CD4-positive, alpha-beta T cell treated with Interleukin-6 at 100 ng/mL for 8 hours (primary cell): ENCODE measurements at regions not wholly inside any gene's neighbourhood (a gene's known extent, or its start where the extent isn't known, plus 50 kb on each side); places are given as distances from the start of the nearest gene placed in this dataset.
"Not testable (repeated sequence)": the region's sequence is repeated elsewhere in the genome, so short reads cannot be mapped to it uniquely, and the experiment has no call there.

Experiments
- DNase-seq: peaks from one replicate; pipeline ENCODE4 v3.0.0-alpha.2; 2020; ENCODE audit warnings: mixed read lengths, low spot score

GRCh38 chr1:196088541-196088940 is 519.7 kb downstream of the KCNT2 start:
- DNase-seq, result no peak

- no peak for DNase-seq
These were observed 529.5 kb downstream of the KCNT2 start for GRCh38 chr1:196078691-196079090.

DNA sequence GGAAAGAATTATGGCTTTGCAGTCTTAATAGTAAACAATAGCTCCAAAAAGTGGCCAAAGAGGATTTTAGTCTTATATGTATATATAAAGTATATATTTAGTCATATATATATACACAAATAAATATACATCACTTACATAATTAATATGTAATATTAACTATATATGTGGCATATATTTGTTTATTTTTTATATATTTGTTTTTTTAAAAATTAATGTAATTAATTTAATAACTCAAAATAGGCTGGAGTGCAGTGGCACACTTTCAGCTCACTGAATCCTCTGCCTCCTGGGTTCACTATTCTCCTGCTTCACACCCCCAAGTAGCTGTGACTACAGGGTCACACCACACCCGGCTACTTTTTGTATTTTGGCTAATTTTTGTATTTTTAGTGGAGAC is 532.6 kb downstream of the KCNT2 start:
- DNase-seq, result no peak

GRCh38 chr1:196074182-196074581 is 534.1 kb downstream of the KCNT2 start:
- no peak for DNase-seq

DNA sequence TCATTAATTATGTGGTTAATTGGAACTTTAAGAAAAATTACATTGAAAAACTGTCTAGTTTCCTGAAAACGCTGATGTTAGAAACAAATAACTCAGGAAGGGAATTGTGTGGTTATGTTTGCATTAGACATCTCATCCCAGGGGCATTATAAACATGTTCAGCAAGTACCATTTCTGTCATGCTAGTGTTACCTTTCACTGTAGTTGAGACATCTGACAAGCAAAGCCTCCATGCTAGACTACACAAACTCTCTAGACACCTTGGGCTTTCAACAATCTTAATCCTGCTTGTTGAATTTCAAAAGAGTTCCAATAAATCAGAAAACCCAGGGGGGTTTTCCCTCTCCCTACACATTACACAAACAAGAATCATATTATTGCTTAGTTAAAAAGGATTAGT is 536.8 kb downstream of the KCNT2 start:
- DNase-seq, result no peak

DNA sequence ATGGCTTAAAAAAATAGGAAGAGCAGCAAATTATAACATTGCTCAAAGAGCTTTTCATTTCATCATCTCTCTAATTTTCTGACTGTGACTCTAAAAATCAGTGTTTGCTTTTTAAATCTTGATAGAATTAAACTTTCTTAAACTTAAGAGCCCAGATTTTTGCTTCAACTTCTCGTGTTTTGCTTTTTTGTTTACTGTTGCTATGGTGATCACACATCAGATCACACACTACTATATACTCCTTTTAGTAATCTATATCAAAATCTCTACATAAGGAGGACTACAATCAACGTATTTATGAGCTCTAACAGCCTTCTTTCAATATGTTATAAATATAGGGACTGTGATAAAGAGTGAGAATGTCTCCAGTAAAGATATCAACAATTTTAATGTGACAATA is 537.3 kb downstream of the KCNT2 start:
- no peak for DNase-seq

- DNase-seq, result no peak
These were observed 544.3 kb downstream of the KCNT2 start for GRCh38 chr1:196063952-196064351.

DNA sequence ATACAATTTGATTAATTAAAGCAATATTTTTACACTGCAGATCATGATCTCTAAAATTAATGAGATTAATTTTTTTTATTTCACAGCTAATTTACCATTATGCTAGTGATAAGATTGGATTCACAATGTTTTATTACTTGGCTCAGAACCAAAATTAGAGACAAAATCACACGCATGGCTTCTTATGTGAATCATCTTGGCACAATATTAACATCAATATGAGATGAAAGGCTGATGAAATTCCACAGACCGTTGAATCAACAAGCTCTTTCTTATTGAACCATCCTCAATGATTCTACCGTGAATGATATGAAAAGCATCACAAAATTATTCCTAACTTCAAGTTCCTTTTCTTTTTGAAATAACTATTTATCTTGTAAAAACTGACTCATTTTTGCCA is 544.9 kb downstream of the KCNT2 start:
- DNase-seq, result no peak

GRCh38 chr1:196060539-196060938 is 547.7 kb downstream of the KCNT2 start:
- DNase-seq, result no peak

- DNase-seq, result no peak
These were observed 549.0 kb downstream of the KCNT2 start for GRCh38 chr1:196059210-196059609.

- DNase-seq, result no peak
These were observed 551.3 kb downstream of the KCNT2 start for GRCh38 chr1:196056966-196057365.

DNA sequence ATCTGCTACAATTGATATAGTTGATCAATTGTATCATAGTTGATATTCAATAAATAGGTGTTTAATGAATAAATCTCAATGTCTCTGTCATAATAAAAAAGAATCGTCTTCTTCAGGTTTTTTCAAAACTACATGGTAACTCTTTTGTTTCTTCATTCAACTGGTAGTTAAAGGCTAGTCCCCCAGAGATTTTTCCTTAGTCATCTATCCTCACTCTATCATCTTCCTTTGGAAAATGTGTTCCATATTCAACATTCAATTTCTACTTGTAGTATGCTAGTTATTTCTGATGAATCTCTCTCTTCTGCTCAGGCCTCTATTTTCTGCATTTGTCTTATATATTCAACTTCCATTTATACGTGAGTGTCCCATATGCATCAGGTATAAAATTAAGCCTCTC is 558.8 kb downstream of the KCNT2 start:
- no peak for DNase-seq

- DNase-seq, result no peak
These were observed 565.0 kb downstream of the KCNT2 start for GRCh38 chr1:196043268-196043667.

GRCh38 chr1:196034080-196034706 is 574.0 kb downstream of the KCNT2 start:
- DNase-seq, result no peak

GRCh38 chr1:196031387-196031786 is 576.9 kb downstream of the KCNT2 start:
- not testable (repeated sequence) for DNase-seq

DNA sequence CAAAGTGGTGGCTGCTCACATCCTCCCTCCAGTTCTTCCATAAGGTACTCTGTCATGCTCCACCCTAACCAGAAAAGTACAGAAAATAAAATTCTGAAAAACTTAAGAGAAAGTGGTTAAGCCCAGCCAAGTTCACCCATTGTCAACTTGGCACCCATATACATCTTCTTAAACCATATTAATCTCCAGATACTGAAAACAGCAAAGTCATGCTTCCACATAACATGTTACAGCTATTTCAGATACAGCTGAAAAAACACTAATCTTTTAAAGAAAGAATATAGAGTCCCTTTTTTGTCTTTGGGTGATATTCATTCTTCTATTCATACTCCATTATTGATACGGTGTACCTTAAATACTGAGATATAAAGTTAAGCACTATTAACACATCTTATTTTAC is 577.8 kb downstream of the KCNT2 start:
- no peak for DNase-seq

DNA sequence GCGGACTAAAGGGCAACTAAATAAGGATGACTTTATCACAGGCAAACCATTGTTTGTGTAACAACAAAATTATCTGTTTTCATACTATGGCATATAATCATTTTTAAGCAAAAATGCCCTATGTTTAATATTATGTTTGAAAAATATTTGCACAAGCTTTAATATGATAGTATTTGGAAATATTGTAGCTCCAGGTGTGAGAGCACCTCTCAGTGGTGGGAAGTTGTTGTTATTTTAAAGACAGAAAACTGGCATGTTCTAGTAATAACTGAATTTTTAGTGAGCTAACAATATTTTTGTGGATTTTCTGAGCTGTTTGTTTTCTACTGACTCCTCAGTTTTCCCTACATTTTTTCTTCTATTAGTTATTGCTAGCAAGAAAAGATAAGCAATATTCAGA is 578.8 kb downstream of the KCNT2 start:
- DNase-seq, result no peak

- DNase-seq, result no peak
These were observed 581.1 kb downstream of the KCNT2 start for GRCh38 chr1:196027127-196027526.

DNA sequence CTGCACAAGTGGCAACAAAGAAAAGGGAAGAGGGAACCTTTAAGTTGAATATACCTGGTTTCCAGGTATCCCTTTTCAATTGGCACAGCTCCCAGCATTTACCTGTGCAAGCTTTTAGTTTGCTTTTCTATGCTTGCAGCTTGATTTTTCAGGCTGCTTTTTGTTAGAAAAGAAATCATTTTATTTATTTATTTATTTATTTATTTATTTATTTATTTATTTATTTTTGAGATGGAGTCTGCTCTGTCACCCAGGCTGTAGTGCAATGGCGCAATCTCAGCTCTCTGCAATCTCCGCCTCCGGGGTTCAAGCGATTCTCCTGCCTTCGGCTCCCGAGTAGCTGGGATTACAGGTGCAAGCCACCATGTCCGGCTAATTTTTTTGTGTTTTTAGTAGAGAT is 587.1 kb downstream of the KCNT2 start:
- DNase-seq, result not testable (repeated sequence)

DNA sequence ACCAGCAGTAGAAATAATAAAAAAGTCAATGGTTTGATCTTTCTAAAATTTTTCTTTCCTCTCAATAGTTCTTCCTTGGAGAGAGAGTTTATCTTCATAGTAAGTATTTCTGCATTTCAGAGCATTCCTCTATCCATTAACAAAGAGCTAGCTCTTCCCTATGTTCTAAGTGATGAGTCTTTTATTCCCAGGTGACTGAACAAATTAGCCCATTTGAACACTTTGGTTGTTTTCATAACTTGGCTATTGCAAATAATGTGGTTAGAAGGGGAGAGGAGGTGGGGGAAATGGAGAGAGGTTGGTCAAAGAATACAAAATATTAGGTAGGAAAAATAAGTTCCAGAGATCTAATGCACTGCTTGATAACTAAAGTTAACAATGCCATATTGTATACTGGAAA is 598.9 kb downstream of the KCNT2 start:
- DNase-seq, result no peak

DNA sequence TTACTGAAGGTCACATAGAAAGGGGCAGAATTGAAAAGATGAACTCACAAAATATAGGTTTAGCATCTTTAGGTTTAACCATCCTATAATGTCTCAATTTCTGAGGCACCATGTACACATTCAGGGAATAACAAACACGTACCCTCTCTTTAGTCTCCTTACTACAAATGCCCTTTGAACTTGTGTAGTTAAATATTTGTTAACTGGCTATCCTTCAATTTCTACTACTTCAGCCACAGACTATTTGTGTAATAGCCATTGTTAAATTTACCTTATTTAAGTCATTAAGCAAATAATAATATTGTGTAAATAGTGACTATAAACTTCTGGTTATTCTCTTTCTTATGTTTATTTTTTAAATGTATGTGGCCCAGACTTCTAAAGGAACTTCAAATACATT is 600.5 kb downstream of the KCNT2 start:
- no peak for DNase-seq

DNA sequence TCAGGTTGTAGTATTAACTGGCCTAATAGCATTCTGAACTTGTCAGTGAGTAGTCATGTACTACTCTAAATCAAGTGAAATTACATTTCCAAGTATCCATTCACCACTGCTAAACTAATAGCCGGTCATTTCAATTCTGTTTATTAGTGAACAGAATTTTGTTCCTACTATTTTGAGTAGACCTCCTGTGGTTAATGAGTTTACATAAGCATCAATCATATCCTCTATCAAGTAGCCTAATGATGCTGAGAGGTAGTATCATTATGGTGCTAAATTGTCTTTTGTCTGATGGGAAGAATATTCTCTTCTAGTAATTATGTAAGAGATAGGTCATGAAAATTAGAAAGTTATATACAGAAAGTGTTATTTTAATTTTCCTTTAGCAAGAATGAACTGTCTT is 602.8 kb downstream of the KCNT2 start:
- DNase-seq, result no peak

DNA sequence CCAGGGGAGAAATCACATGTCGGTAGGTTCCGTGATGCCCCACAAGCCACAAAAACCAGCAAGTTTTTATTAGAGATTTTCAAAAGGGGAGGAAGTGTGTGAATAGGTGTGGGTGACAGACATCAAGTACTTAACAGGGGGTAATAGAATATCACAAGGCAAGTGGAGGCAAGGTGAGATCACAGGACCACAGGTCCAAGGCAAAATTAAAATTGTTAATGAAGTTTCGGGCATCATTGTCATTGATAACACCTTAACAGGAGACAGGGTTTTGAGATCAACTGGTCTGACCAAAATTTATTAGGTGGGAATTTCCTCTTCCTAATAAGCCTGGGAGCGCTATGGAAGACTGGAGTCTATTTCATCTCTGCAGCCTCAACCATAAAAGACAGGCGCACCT is 603.9 kb downstream of the KCNT2 start:
- not testable (repeated sequence) for DNase-seq

- no peak for DNase-seq
These were observed 605.3 kb downstream of the KCNT2 start for GRCh38 chr1:196002906-196003305.

- DNase-seq, result not testable (repeated sequence)
These were observed 605.9 kb downstream of the KCNT2 start for GRCh38 chr1:196002296-196002695.
